ENCODE measurements at regions not wholly inside any gene's neighbourhood (a gene's known extent, or its start where the extent isn't known, plus 50 kb on each side); places are given as distances from the start of the nearest gene placed in this dataset.

DNA sequence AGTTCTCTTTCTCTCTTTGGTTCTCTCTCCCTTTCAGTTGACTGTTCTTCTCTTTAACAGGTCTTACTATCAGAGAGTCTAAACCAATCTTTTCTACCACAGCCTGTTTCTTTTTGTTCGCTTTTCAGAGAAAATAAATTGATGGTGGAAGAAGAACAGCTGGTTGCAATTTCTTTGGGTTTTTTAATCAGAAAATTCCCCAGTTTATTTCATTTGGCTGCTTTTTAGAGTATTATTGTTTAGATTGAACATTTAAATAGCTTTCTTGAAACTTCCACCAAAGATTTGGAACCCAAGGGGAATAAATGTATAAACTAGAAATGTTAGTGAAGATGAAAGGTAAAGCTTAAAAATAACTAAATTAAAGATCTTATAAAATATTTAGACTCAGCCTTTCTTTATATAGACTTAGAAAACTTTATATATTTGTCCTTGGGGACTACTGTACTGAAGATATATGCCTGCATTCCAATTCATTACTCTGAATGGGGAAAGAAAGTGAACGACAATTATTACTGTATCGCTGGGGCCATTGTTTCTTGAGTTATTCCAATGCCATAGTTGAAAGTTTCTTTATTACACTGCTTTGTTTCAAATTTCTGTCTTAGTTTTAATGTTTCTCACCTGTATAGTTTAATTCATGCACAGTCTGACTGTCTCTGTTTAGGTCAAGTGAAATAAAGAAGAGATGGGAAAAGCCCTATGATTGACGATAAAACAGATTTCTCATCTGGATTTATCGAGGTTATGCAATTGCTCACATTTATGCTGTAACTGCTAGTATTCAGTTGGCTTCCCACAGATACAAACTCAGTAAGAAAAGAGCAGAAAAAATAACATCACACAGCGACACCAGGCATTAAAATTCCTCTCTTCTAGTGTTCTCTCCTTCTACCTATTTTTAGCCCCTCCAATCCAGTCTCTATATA, 169.4 kb upstream of the CSNK1A1L start:
- no peak overlapping the region for H3K4me3 ChIP-seq (ENCODE audit: control insufficient read depth, low read depth, low read length)
- DNase-seq (ENCODE audit: low read depth) = no peak
- TF ChIP-seq, protein P1, sequence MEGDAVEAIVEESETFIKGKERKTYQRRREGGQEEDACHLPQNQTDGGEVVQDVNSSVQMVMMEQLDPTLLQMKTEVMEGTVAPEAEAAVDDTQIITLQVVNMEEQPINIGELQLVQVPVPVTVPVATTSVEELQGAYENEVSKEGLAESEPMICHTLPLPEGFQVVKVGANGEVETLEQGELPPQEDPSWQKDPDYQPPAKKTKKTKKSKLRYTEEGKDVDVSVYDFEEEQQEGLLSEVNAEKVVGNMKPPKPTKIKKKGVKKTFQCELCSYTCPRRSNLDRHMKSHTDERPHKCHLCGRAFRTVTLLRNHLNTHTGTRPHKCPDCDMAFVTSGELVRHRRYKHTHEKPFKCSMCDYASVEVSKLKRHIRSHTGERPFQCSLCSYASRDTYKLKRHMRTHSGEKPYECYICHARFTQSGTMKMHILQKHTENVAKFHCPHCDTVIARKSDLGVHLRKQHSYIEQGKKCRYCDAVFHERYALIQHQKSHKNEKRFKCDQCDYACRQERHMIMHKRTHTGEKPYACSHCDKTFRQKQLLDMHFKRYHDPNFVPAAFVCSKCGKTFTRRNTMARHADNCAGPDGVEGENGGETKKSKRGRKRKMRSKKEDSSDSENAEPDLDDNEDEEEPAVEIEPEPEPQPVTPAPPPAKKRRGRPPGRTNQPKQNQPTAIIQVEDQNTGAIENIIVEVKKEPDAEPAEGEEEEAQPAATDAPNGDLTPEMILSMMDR (IDR thresholded peaks at IDR 0.05; ENCODE audit: control insufficient read depth, insufficient read depth, low read depth, low read length, missing control alignments) = no peak

DNA sequence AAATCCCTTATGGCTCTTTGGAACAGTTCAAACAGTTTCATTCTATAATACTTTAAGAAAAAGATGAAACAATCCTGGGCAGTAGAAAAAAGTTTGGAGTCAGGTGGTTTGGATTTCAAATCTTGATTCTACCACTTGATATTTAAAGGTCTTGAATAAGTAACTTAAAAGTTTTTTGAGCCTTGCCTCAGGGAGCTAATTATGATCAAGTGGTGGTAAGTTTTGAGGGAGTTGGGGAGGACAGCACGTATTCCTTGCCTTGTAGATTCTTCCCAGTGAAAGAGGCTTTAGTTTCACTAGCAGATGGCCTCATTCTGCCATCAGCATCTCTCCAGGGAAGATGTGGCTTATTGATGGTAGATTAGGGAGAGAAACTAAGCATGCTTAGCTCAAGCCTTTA, 168.4 kb upstream of the CSNK1A1L start:
- DNase-seq (ENCODE audit: low read depth) = no peak
- H3K4me3 ChIP-seq (ENCODE audit: control insufficient read depth, low read depth, low read length) = no peak overlapping the region
- TF ChIP-seq, protein P1 (IDR thresholded peaks at IDR 0.05; ENCODE audit: control insufficient read depth, insufficient read depth, low read depth, low read length, missing control alignments) = no peak

DNA sequence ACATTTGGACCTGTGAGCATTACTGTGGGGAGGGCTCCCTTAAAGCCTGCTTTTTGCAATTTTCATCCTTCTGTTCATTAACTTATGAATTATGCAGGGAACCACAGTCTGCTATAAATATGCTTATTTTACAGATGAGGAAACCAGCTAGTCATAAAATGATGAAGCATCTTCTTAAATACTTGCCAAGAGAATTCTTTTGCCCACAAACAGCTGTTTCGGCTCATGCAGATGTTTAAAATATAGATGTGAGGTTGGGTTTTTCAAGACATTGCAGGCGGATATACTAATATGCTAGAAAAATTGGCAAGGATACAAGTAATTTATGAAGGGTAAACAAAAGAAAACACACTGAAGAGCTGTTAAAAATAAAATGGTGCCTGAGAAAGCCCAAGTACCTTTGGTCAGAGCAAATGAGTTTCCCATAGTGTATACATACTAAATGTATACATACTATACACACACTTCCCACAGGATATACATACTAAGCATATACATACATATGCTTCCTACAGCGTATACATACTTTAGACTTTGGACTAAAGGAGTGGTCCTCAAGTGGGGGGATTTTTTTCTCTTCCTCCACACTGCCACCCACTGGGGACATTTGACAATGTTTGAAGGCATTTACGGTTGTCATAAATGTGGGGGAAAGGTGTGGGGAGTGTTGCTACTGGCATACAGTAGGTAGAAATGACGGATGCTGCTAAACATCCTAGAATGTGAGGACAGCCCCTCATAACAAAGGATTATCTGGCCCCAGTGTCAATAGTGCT, 164.9 kb upstream of the CSNK1A1L start:
- no peak overlapping the region for H3K4me3 ChIP-seq (ENCODE audit: control insufficient read depth, low read depth, low read length)
- TF ChIP-seq, protein P1 (IDR thresholded peaks at IDR 0.05; ENCODE audit: control insufficient read depth, insufficient read depth, low read depth, low read length, missing control alignments) = no peak
- peak; percentile 5 for DNase-seq (ENCODE audit: low read depth)

GRCh38 chr13:37263871-37264270, 158.4 kb upstream of the CSNK1A1L start:
- TF ChIP-seq, protein P1 (IDR thresholded peaks at IDR 0.05; ENCODE audit: control insufficient read depth, insufficient read depth, low read depth, low read length, missing control alignments) = no peak
- H3K4me3 ChIP-seq (ENCODE audit: control insufficient read depth, low read depth, low read length) = no peak overlapping the region
- DNase-seq (ENCODE audit: low read depth) = no peak

DNA sequence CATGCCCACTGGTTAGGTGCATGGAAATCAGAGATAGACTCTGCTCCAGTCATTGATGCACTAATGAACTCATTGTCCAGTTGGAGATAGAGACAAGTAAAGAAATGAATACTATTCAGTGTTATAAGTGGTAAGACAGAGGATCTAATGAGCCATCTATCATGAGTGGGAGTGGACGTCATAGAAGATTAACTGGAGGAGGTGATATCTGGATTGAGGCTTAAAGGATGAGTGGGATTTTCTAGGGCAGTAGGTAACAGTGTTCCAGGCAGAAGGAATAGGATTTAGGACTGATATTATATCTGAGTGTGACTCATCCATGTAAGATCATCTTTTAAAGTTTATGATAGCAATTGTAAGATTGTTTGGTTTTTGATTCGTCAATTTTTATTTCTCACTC, 152.2 kb upstream of the CSNK1A1L start:
- no peak overlapping the region for H3K4me3 ChIP-seq (ENCODE audit: control insufficient read depth, low read depth, low read length)
- DNase-seq (ENCODE audit: low read depth) = no peak

GRCh38 chr13:37257051-37257450, 151.6 kb upstream of the CSNK1A1L start:
- TF ChIP-seq, protein P1 (IDR thresholded peaks at IDR 0.05; ENCODE audit: control insufficient read depth, insufficient read depth, low read depth, low read length, missing control alignments) = no peak
- no peak for DNase-seq (ENCODE audit: low read depth)
- H3K4me3 ChIP-seq (ENCODE audit: control insufficient read depth, low read depth, low read length) = no peak overlapping the region

More for the DNA sequence above, 152.2 kb upstream of the CSNK1A1L start:
- TF ChIP-seq, protein P1 (IDR thresholded peaks at IDR 0.05; ENCODE audit: control insufficient read depth, insufficient read depth, low read depth, low read length, missing control alignments) = no peak

Measured in AG09309 (cell line).